ENCODE measurements at regions not wholly inside any gene's neighbourhood (a gene's known extent, or its start where the extent isn't known, plus 50 kb on each side); places are given as distances from the start of the nearest gene placed in this dataset.

GRCh38 chr2:12824351-12824777 is 107.6 kb downstream of the TRIB2 start:
- TF ChIP-seq POLR2A (IDR thresholded peaks at IDR 0.05; ENCODE audit: low read depth, low read length) = no peak
- no peak for TF ChIP-seq SPI1 (IDR thresholded peaks at IDR 0.05; ENCODE audit: low read depth, low read length)
- TF ChIP-seq TAF1 (IDR thresholded peaks at IDR 0.05; ENCODE audit: low read depth, low read length) = no peak
